ENCODE measurements at regions not wholly inside any gene's neighbourhood (a gene's known extent, or its start where the extent isn't known, plus 50 kb on each side); places are given as distances from the start of the nearest gene placed in this dataset.

GRCh38 chr16:65767125-65767524, 599.4 kb upstream of the CDH5 start:
- TF ChIP-seq CTCF (IDR thresholded peaks at IDR 0.05; ENCODE audit: insufficient read depth, low read length, severe bottlenecking): no peak
- DNase-seq (ENCODE audit: low read depth) (no peak), FAIRE-seq (no peak)
- no peaks in the 10 kb centered on the region for H3K36me3 ChIP-seq (ENCODE audit: control insufficient read depth, insufficient read depth, low read length)
- H3K27me3 ChIP-seq (ENCODE audit: control insufficient read depth, insufficient read depth, low read length): no peaks in the 10 kb centered on the region
- H3K4me3 ChIP-seq (ENCODE audit: low read depth, low read length): no peak overlapping the region

- H3K36me3 ChIP-seq (ENCODE audit: control insufficient read depth, insufficient read depth, low read length): no peaks in the 10 kb centered on the region
- no peak for TF ChIP-seq CTCF (IDR thresholded peaks at IDR 0.05; ENCODE audit: insufficient read depth, low read length, severe bottlenecking)
- H3K27me3 ChIP-seq (ENCODE audit: control insufficient read depth, insufficient read depth, low read length): no peaks in the 10 kb centered on the region
- no peak for DNase-seq (ENCODE audit: low read depth)
- FAIRE-seq: no peak
- H3K4me3 ChIP-seq (ENCODE audit: low read depth, low read length): no peak overlapping the region
Observed at GRCh38 chr16:65763640-65764305, 602.7 kb upstream of the CDH5 start.

- FAIRE-seq (no peak), DNase-seq (ENCODE audit: low read depth) (no peak)
- TF ChIP-seq CTCF (IDR thresholded peaks at IDR 0.05; ENCODE audit: insufficient read depth, low read length, severe bottlenecking): no peak
- no peak overlapping the region for H3K4me3 ChIP-seq (ENCODE audit: low read depth, low read length)
- no peaks in the 10 kb centered on the region for H3K36me3 ChIP-seq (ENCODE audit: control insufficient read depth, insufficient read depth, low read length)
- H3K27me3 ChIP-seq (ENCODE audit: control insufficient read depth, insufficient read depth, low read length): no peaks in the 10 kb centered on the region
Observed at GRCh38 chr16:65760874-65761273, 605.6 kb upstream of the CDH5 start.

GRCh38 chr16:65758620-65759019, 607.9 kb upstream of the CDH5 start:
- DNase-seq (ENCODE audit: low read depth) (no peak), FAIRE-seq (no peak)
- no peak for TF ChIP-seq CTCF (IDR thresholded peaks at IDR 0.05; ENCODE audit: insufficient read depth, low read length, severe bottlenecking)
- no peak overlapping the region for H3K4me3 ChIP-seq (ENCODE audit: low read depth, low read length)
- no peaks in the 10 kb centered on the region for H3K36me3 ChIP-seq (ENCODE audit: control insufficient read depth, insufficient read depth, low read length)
- no peaks in the 10 kb centered on the region for H3K27me3 ChIP-seq (ENCODE audit: control insufficient read depth, insufficient read depth, low read length)

- no peak for FAIRE-seq
- H3K27me3 ChIP-seq (ENCODE audit: control insufficient read depth, insufficient read depth, low read length): peaks cover 2% of the 10 kb centered on the region
Observed at GRCh38 chr16:65757064-65757463, 609.4 kb upstream of the CDH5 start.

More at GRCh38 chr16:65757064-65757463, 609.4 kb upstream of the CDH5 start:
- no peak for TF ChIP-seq CTCF (IDR thresholded peaks at IDR 0.05; ENCODE audit: insufficient read depth, low read length, severe bottlenecking)
- Histone ChIP-seq H3K36me3 (ENCODE audit: control insufficient read depth, insufficient read depth, low read length) (no peaks in the 10 kb centered on the region), H3K4me3 (ENCODE audit: low read depth, low read length) (no peak overlapping the region)
- DNase-seq (ENCODE audit: low read depth): no peak

Measured in bronchial epithelial cell (primary cell).